A673 (cell line): ENCODE measurements at regions not wholly inside any gene's neighbourhood (a gene's known extent, or its start where the extent isn't known, plus 50 kb on each side); places are given as distances from the start of the nearest gene placed in this dataset.
"Not testable (repeated sequence)": the region's sequence is repeated elsewhere in the genome, so short reads cannot be mapped to it uniquely, and the experiment has no call there.

ENCODE experiments used
- BruUV-seq: library from RNA; stranded (reverse); fragments of 400-500 nt; replicated peaks from 2 replicates; lab custom pipeline; 2021; lab: Mats Ljungman, UMichigan
- CTCF ChIA-PET: fragments of 300-600 bp; sonication (Branson Sonifier 250); formaldehyde crosslinking; loops from one replicate; lab custom pipeline; 2022; ENCODE audit warnings: antibody characterized with exemption; lab: Charles Lee
- POLR2A ChIA-PET: fragments of 300-600 bp; sonication (Branson Sonifier 250); formaldehyde crosslinking; loops from one replicate; lab custom pipeline; 2022; ENCODE audit warnings: antibody characterized with exemption; ENCODE audit not compliant: low non-redundant PET; lab: Charles Lee
- DNase-seq: peaks from one replicate; pipeline ENCODE4 v3.0.0-alpha.2; 2015; ENCODE audit warnings: low spot score
- H3K27ac ChIP-seq: fragments of 200-600 bp; sonication (generic); 2 replicates; pipeline ENCODE4 v1.5.1; 2016; ENCODE audit warnings: mixed run types, low read depth, mild to moderate bottlenecking, mixed read lengths, antibody characterized with exemption, low read length; ENCODE audit not compliant: poor library complexity, severe bottlenecking
- H3K27me3 ChIP-seq: fragments of 200-600 bp; sonication (generic); replicated peaks from 2 replicates; pipeline ENCODE4 v1.6.1; 2017; ENCODE audit warnings: mixed run types, low read depth, mild to moderate bottlenecking, mixed read lengths, antibody characterized with exemption, low read length; ENCODE audit not compliant: insufficient read depth, poor library complexity
- H3K36me3 ChIP-seq: fragments of 200-600 bp; sonication (generic); 2 replicates; pipeline ENCODE4 v1.6.1; 2016; ENCODE audit warnings: mixed run types, mild to moderate bottlenecking, mixed read lengths, antibody characterized with exemption, low read length; ENCODE audit not compliant: insufficient read depth, poor library complexity, severe bottlenecking
- H3K4me1 ChIP-seq: fragments of 200-600 bp; sonication (generic); 2 replicates; pipeline ENCODE4 v1.6.1; 2017; ENCODE audit warnings: mixed run types, mild to moderate bottlenecking, mixed read lengths, antibody characterized with exemption, low read length; ENCODE audit not compliant: insufficient read depth, poor library complexity, severe bottlenecking
- H3K4me3 ChIP-seq: fragments of 200-600 bp; sonication (generic); 2 replicates; pipeline ENCODE4 v1.5.1; 2016; ENCODE audit warnings: low read depth, mixed run types, mild to moderate bottlenecking, mixed read lengths, low read length; ENCODE audit not compliant: poor library complexity, severe bottlenecking
- H3K9me3 ChIP-seq: fragments of 200-600 bp; sonication (generic); 2 replicates; pipeline ENCODE4 v1.6.1; 2016; ENCODE audit warnings: mixed run types, low read depth, mild to moderate bottlenecking, mixed read lengths, antibody characterized with exemption, low read length; ENCODE audit not compliant: poor library complexity, severe bottlenecking
- CTCF ChIP-seq: fragments of 300-800, 200-600 bp; sonication (generic); conservative IDR thresholded peaks from 2 replicates; pipeline ENCODE4 v1.5.1; 2017; ENCODE audit warnings: low read depth, mild to moderate bottlenecking, antibody characterized with exemption, low read length, moderate library complexity, mixed read lengths
- EZH2 ChIP-seq: fragments of 200-600 bp; sonication (generic); IDR thresholded peaks from 2 replicates; pipeline ENCODE4 v1.6.1; 2017; ENCODE audit warnings: borderline replicate concordance, low read depth, mild to moderate bottlenecking, mixed read lengths, antibody characterized with exemption, low read length; ENCODE audit not compliant: poor library complexity, severe bottlenecking
- intact Hi-C: fragments of 100-400 bp; cut with micrococcal nuclease; formaldehyde crosslinking; loops from one replicate; pipeline ENCODE4 v1.10.0; 2022; ENCODE audit not compliant: unreplicated experiment

- intact Hi-C loops = no loop called here
- Histone ChIP-seq H3K4me1 (no peaks in the 10 kb centered on the region), H3K27me3 (no peaks in the 10 kb centered on the region), H3K9me3 (no peaks in the 10 kb centered on the region), H3K4me3 (no peak overlapping the region), H3K36me3 (no peaks in the 10 kb centered on the region), H3K27ac (no peak overlapping the region)
- TF ChIP-seq EZH2 = no peak
- no peak for TF ChIP-seq CTCF
- no TSS peak for BruUV-seq
- peak; percentile 26 for DNase-seq
- POLR2A ChIA-PET = no interaction called here
- CTCF ChIA-PET = no interaction called here
These were observed 366.8 kb upstream of the UMPS start for GRCh38 chr3:124363476-124363875.

GRCh38 chr3:124364317-124365020 is 365.8 kb upstream of the UMPS start:
- Histone ChIP-seq H3K36me3 (no peaks in the 10 kb centered on the region), H3K9me3 (no peaks in the 10 kb centered on the region), H3K4me3 (no peak overlapping the region), H3K27ac (no peak overlapping the region), H3K4me1 (no peaks in the 10 kb centered on the region), H3K27me3 (no peaks in the 10 kb centered on the region)
- DNase-seq = no peak
- ChIA-PET POLR2A (no interaction called here), CTCF (no interaction called here)
- TF ChIP-seq EZH2 (no peak), CTCF (no peak)
- intact Hi-C loops = no loop called here
- BruUV-seq = no TSS peak

GRCh38 chr3:124366655-124367054 is 363.6 kb upstream of the UMPS start:
- POLR2A ChIA-PET, H3K4me3 ChIP-seq, CTCF ChIA-PET, BruUV-seq, H3K27ac ChIP-seq, DNase-seq, H3K36me3 ChIP-seq, H3K9me3 ChIP-seq, H3K4me1 ChIP-seq, intact Hi-C loops, H3K27me3 ChIP-seq: not testable (repeated sequence)

GRCh38 chr3:124372775-124373174 is 357.5 kb upstream of the UMPS start:
- CTCF ChIA-PET = no interaction called here
- BruUV-seq = no TSS peak
- H3K4me1 ChIP-seq = no peaks in the 10 kb centered on the region
- H3K27ac ChIP-seq = no peak overlapping the region
- H3K27me3 ChIP-seq = no peaks in the 10 kb centered on the region
- TF ChIP-seq CTCF = no peak
- TF ChIP-seq EZH2 = no peak
- intact Hi-C loops = no loop called here
- POLR2A ChIA-PET = no interaction called here
- H3K36me3 ChIP-seq = no peaks in the 10 kb centered on the region
- H3K4me3 ChIP-seq = no peak overlapping the region
- no peaks in the 10 kb centered on the region for H3K9me3 ChIP-seq
- DNase-seq = no peak
